HG02981 (cell line): ENCODE measurements at regions not wholly inside any gene's neighbourhood (a gene's known extent, or its start where the extent isn't known, plus 50 kb on each side); places are given as distances from the start of the nearest gene placed in this dataset.

Experiments
- ATAC-seq: cut with Tn5 transposase; IDR thresholded peaks from one replicate; pipeline ENCODE4 v1.9.1; 2021; ENCODE audit warnings: mild to moderate bottlenecking, moderate library complexity; ENCODE audit not compliant: unreplicated experiment

DNA sequence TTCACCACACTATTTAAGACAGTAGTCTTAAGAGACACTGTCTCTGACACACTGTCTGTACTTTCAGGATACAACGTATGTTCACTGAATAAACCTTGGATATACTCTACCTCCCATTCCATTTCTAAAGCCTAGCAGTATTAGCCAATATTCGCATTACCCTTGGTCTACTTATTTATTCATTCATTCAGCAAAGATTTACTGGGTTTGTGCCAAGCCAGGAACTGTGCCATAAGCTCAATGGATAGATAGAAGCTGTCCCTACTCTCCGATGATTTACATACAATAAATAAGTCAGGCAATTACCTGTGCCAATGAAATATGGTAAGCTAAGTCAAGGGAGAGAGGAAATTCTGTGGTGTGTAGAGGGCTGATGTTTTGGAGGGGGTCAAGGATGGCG is 195.2 kb upstream of the RAB4A start:
- no peak for ATAC-seq

DNA sequence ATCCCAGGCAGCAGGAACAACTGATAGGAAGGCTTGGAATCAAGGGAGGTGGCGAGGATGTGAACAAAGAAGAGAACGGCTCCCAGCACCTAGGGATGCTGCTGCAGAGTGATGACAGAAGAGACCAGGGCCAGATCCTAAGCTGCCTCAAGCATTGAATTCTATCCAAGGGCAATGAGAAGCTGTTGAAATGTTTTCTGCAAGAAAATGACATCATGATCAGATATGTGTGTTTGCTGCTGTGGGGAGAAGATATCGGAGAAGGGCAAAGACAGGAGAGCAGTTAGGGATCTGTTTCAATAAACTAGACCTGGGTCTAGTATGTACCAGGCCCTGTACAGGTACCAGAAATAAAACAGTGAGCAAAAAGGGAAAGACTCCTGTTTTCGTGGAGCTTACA is 194.7 kb upstream of the RAB4A start:
- no peak for ATAC-seq

DNA sequence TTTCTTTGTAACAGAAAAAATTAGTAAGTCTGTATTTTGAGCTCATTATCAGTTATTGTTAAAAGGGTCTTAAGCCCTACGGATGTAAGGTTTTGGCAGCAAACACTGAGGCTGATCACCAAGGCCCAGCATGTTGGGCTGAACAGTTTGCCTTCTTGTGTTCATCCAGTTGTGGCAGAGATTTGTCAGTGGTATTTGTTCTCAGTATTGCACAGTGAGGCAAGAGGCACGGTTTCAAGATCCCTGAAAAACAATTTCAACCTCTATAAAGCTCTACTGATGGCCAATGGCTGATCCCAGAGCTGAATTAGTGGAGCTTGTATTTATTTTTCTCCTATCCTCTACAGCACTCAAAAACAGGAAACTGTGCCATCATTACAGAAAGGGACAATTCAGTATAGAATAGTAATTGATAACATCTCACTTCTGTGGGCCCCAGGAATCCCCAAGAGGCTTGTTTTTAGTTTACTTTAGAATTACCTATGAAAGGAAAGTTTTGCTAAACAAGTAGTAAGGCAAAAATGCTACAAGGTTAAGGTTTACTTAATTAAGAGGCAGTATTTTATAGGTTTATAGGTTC is 191.8 kb upstream of the RAB4A start:
- no peak for ATAC-seq

DNA sequence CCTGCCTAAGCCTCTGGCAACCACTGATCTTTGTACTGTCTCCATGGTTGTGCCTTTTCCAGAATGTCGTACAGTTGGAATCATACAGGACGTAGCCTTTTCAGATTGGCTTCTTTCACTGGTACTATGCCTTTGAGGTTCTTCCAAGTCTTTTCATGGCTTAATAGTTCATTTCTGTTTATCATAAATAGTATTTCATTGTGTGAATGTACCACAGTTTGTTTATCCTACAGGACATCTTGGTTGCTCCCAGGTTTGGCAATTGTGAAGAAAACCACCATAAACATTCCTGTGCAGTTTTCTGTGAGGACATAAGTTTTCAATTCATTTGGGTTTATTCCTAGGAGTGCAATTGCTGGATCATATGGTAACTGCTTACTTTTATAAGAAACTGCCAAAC is 190.6 kb upstream of the RAB4A start:
- no peak for ATAC-seq

DNA sequence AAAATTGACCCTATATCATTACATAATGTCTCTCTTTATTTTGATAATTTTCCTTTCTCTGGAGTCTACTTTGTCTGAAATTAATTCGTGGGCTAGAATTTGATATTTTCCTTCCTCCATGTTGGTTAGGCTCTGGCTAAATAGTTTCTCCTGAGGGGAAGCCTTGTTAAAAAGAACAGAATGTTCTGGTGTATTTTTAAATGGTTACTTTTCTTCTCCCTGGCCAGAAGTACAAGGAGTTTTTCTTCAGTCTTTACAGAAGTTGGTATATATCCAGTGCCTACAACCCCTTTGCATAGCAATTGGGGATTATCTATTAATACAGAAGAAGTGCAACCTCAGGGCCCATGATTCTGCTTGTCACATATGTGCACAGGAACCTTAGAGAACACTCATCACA is 185.6 kb upstream of the RAB4A start:
- ATAC-seq, result no peak

DNA sequence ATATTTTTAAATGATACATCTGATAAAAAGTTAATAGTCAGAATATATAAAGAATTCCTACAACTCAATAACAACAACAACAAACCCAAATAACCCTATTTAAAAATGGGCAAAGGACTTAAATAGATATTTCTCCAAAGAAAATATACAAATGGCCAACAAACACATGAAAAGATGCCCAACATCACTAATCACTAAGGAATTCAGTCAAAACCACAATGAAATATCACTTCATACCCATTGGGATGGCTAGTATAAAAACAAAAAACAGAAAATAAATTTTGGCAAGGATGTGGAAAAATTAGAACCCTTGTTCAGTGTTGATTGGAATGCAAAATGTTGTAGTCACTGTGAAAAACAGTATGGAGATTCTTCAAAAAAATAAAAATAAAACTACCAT is 184.8 kb upstream of the RAB4A start:
- no peak for ATAC-seq

DNA sequence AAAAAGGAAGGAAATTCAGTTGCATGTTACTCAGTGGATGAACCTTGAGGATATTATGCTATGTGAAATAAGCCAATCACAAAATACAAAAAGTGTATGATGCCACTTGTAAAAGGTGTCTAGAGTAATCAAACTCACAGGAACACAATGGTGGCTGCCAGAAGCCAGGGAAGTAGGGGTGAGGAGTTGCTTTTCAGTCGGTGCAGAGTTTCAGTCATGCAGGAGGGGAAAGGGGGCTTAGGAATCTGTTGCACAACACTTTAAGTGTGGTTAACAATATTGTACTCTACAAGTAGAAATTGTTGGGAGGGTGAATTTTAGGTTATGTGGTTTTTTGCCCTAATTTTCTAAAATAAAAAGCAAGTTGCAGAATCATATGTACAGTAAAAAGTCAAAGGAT is 184.2 kb upstream of the RAB4A start:
- no peak for ATAC-seq

DNA sequence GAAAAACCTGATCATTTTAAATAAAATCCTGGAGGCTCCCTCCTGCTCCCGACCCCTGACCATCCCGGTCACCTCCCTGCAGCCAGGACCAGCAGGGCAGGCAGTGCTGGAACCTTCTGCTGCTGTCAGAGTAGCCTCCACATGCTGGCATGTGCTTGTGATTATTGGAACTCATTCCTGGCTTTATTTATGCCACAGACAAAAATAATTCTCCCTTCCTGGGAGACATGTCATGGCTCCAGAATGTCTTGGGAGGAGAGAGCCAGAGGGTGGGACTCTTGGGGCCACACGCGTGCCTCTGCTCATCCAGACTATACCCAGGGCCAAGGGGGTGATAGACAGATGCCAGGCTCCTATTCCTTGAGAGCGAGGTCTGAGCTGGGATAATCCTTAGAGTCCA is 183.6 kb upstream of the RAB4A start:
- ATAC-seq, result no peak

DNA sequence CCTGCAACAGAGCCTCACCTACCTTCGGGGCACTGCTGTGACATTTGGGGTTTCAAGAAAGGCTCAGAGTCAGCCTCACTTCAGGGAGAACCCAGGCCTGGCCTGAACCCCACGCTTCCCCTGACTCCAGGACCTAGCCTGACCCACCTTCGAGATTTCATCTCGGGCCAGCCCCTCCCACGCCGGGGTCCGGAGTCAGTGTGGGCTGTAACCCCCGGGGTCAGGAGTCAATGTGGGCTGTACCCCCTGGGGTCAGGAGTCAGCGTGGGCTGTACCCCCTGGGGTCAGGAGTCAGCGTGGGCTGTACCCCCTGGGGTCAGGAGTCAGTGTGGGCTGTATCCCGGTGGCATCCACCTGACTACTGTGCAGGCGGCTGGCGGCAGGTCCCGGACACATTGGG is 183.0 kb upstream of the RAB4A start:
- ATAC-seq, result no peak

DNA sequence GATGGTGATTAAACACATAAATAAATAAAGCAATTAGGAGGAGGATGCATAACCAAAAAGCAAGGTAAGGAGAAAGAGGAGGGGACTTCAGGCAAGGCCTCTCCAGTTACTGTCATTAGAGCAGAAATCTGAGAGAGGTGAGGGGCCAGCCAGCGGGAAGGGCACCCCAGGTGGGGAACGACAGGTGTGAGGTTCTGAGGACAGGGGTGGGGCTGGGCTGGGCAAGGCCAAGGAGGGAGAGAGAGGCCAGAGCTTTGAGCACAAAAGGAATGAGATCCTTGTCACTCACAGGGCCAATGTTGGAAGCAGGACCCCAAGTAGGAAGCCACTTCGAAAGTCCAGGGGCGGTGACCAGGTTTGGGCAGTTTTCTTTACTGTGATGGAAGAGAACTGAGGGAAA is 182.2 kb upstream of the RAB4A start:
- ATAC-seq, result no peak

DNA sequence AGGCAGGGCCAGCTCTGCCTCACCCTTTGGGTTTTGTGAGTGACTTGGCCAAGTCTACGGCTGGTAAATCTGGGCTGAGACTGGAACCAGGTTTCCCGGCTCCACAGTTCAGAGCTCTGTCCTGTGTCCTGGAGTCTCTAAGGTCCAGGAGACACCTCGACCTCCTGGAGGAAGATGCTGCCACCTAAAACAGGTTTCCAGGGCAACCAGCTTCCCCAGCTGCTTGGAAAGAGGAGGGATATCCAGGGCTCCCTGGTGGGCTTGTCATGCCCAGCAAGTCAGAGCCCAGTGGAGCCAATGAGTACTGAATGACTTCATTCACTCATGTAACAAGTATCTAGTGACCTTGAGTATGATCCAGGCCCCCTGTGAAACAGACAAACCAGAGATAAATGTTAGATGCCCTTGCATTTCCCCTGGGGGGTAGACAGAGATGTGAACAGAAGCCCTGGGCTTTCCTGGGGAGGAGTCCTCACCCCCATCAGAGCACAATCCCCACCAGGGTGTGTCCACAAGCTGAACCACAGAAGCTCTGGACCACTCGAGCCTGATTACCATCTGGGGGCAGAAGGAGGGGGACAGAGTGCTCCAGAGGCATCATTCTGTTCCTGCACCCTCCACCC is 181.2 kb upstream of the RAB4A start:
- no peak for ATAC-seq

DNA sequence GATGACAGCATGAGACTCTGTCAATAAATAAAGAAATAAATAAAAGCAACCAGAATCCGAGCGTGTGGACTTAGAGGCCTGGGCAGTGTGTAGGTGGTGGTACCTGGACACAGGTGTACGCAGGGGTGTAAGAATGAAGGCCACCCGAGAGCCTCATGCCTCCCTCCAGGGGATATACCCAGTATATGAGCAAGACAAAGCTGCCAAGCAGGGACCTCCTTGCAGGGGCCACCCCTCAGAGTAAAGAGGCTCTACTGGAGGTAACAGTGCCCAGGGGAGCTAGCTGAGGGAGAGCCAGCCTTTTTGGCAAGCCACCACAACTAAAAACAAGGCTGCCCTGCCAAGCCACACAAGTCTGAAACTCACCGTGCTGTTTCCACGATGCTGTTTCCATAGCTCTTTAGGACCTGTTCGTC is 179.2 kb upstream of the RAB4A start:
- no peak for ATAC-seq

DNA sequence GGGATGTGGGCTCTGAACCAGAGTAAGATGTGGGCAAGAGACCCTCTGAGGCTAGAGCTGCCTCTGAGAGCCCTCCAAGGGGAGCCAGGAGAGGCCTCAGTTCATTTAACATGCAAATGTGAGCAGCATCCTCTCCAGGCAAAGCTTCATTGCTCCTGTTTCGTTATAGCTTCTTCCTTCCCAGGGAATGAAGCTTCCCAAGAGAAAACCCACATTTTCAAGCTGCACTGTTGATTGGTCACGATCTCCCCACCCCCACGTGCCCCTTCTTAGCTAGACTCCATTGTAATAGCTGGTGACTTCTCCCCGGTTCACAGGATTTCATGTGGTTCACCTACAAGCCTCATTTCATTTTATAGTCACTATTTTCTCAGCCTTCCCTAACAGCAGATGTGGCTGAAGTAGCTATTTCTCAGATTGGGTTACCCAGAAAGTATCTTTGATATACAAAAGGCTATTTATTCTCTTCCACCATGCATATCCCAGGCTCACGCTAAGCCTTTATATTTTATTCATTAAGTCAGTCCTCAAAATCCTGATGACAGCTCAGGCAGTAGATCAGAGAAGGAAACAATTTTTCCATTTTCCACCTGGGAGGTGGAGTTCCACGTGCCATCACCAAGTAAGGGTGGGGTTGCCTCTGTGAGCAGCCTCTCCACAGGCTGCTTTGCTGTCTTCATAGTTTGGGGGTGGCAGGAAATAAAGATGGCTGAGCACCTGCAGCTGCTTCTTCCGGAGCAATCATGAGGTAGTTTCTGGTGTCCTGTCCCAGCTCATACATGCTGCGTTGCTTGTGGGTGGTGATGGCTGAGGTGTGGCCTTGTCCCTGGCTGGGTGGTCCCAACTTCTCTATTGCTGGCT is 178.3 kb upstream of the RAB4A start:
- no peak for ATAC-seq

DNA sequence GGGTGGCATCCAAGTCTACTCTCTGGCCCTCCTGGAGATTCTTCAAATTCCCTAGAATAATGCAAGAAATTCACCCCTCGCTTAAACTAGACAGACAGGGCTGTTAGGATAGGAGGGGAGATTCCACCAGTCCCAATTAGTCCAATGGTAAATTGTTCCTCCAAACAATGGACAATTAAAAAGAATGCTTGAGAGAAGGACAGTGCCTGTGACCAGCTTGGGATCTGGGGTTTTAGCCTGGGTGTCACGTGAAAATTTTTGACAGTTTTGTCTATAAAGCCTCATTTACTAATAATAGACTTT is 177.7 kb upstream of the RAB4A start:
- ATAC-seq, result no peak

DNA sequence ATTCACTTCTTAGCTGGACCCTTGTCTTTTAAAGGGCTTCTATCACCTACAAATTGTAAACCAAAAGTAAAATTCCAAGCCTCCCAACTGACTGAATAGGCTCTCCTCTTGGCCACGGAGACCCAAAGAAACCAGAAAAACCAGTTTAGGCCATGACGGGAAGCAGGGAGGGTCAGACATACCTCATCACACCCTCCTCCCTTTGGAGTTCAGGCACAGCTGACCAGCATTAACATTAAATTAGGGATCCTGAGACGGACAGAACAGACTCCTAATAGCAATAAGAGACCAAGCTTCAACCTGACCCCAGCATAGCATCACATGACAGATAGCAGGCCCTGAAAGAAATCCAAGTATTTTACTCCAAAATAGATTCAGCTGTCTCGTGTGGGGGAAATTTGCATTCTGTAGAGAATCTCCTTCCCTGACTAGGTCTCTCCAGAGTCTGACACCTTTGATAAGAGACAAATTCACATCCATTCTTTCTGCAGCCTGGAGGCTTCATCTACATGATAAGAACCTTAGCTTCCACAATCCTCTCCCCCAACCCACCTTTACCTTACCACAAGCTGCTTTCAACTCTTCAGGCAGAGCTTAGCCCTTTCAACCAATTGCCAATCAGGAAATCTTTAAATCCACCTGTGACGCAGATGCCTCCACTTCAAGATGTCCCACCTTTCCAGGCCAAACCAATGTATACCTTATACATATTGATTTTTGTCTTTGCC is 177.1 kb upstream of the RAB4A start:
- no peak for ATAC-seq

DNA sequence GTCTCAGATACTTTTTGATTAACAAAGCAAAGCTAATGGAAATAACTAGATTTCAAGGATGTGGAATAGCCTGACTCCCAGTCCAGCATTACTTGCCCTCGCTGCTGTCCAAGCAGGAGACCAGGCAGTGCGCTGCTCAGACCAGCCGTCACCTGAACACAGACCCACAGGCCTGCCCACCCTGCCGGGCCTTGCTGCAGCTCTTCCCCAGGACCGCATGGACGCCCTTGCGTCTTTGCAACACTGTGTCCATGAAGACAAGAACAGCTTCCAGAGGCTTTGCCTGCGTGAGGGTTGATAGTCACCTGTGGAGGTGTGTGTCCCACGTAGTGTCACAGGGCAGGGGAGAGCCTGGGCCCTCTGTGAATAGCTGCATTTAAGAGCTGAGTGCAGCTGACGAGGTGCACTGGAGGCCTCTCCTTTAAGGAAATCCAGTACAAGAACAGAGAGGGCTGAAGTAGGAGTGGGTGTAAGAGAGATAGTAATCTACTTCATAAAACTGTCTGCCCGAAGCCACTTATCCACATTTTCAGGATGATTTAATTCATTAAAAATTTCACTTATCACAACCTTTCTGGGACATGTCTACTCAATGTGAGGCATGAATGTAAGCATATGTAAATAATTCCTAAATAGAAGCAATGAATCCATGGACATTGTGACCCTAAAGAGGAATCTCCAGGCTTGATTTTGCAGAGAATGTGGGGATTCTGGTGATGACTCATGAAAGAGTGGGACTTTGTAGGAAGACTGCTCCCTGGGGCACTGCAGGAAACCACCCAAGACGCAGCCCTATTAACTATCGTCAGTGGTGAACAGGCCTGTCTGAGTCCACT is 176.2 kb upstream of the RAB4A start:
- ATAC-seq, result no peak

DNA sequence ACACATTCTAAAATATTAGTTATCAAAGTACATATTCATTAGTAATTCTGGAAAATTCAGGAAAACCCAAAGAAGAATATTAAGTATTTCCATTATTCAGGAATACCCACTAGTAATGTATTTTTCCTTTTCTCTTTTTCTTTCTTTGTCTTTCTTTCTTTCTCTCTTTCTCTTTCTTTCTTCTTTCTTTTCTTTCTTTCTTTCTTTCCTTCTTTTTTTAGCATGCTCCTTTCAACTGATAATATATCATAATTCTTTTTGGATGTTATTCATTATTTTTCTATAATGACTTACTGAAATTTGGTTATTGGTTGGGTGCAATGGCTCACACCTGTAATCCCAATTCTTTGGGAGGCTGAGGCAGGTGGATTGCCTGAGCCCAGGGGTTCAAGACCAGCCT is 175.6 kb upstream of the RAB4A start:
- no peak for ATAC-seq

DNA sequence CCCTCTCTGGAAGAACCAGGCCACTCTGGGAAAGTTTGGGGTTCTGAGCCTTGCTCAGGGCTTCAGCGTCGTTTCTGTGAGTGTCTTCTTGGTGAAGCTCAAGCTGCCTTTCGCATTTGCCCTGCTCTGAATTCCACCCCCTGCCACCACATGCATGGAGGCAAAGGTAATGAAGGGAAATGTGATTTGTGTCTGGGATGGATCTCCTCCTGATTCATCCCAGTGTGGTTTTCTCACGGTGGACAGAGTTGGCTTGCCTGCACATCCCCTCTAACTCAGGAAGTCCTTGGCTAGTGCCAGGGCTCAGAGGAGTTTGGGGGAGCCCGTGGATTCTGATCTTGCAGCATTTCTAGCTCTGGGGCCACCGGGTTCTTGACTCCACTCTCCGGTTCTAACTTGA is 173.6 kb upstream of the RAB4A start:
- no peak for ATAC-seq

DNA sequence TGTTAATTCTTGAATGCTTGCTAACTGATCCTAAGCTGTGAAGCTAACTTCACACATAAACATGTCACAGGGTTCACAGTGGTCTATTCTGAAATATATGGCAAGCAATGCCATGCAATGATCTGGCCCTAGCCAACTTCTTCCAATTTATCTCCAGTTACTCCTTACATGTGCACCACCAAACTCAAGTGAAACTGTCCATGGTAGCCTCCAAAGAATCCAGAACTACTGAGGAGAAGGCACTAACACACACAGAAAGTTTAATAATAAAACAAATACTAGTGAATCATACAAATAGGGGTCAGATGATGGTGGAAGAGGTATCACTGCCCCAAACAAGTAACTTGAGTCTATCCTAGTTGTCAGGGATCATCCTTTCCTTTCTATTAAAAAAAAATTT is 172.6 kb upstream of the RAB4A start:
- ATAC-seq, result no peak

DNA sequence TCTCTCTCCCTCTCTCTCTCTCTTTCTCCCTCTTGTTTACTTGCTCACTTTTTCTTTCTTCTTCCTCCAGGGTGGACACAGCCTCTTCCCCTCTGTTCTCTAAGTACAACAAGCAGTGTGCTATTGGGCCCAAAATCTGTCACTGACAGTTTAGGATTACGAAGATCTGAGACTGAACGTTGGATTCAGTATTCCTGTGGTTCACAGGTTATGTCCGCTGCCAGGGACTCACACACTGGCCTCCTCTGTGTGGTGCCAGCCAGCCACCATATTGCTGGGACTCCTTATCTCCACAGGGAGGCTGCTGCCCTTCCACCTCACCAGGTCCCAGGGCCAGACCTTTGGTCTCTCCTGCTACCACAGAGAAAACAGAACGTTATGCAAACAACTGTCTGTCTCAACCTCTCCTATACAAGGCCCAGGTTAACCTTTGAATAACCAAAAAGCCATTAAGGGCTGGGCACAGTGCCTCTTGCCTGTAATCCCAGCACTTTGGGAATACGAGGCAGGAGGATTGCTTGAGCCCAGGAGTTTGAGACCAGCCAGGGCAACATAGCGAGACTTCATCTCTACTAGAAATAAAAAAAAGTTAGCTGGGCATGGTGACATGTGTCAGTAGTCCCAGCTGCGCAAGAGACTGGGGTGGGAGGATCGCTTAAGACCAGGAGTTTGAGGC is 171.9 kb upstream of the RAB4A start:
- ATAC-seq, result no peak
